ENCODE measurements at regions not wholly inside any gene's neighbourhood (a gene's known extent, or its start where the extent isn't known, plus 50 kb on each side); places are given as distances from the start of the nearest gene placed in this dataset.

DNA sequence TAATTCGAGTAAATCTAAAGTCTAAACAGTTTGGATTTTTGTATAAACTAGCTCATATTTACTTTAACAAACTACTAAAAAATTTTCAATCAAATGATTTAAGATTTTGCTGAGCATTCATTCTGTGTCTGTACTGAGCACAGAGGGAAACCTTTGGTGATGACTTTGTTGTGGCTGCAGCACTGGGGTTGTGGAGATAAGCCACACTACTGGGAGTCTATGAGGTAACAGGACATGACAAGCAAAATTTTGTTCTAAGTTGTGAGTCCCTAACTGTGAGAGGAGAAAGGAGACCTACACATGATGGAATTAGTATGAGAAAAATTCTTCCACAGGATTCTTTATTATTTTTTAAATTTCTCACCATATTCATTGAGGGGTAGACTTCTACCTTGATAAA, 933.7 kb upstream of the LRATD1 start:
- TF ChIP-seq, protein P1, sequence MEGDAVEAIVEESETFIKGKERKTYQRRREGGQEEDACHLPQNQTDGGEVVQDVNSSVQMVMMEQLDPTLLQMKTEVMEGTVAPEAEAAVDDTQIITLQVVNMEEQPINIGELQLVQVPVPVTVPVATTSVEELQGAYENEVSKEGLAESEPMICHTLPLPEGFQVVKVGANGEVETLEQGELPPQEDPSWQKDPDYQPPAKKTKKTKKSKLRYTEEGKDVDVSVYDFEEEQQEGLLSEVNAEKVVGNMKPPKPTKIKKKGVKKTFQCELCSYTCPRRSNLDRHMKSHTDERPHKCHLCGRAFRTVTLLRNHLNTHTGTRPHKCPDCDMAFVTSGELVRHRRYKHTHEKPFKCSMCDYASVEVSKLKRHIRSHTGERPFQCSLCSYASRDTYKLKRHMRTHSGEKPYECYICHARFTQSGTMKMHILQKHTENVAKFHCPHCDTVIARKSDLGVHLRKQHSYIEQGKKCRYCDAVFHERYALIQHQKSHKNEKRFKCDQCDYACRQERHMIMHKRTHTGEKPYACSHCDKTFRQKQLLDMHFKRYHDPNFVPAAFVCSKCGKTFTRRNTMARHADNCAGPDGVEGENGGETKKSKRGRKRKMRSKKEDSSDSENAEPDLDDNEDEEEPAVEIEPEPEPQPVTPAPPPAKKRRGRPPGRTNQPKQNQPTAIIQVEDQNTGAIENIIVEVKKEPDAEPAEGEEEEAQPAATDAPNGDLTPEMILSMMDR (conservative IDR thresholded peaks at IDR 0.05; ENCODE audit: low read length) = no peak
- TF ChIP-seq EZH2phosphoT487 (IDR thresholded peaks at IDR 0.05; ENCODE audit: borderline replicate concordance, low read depth, low read length) = no peak
